PC-9 (cell line): ENCODE measurements at regions not wholly inside any gene's neighbourhood (a gene's known extent, or its start where the extent isn't known, plus 50 kb on each side); places are given as distances from the start of the nearest gene placed in this dataset.

Experiments used
- EZH2 ChIP-seq: fragments of 200-600 bp; sonication (generic); IDR thresholded peaks from 2 replicates; pipeline ENCODE4 v1.8.0; 2017; ENCODE audit warnings: antibody characterized with exemption, low read depth
- TF ChIP-seq, protein P1 (sequence below): fragments of 200-600 bp; sonication (generic); conservative IDR thresholded peaks from 2 replicates; pipeline ENCODE4 v1.6.1; 2017; ENCODE audit warnings: mixed run types, antibody characterized with exemption, mild to moderate bottlenecking, moderate library complexity

DNA sequence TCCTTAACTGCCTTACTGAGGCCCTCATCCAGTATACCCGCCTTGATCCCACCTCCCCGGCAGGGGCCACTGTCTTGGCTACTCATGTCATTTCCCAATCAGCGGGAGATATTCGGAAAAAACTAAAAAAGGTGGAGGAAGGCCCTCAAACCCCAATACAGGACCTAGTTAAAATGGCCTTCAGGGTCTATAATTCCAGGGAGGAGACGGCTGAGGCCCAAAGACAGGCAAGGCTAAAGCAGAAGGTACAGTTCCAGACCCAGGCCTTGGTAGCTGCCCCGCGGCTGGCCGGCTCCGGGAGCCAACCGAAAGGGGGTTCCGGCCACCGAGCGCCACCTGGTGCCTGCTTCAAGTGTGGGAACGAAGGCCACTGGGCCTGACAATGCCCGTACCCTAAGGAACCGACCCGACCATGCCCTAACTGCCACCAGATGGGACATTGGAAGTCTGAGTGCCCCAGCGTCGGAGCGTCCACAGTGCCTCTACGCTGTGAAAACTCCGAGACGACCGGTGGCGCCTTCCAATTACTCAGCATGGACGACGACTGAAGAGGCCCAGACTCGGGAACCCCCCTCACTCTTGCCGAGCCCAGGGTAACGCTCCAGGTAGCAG is 959.6 kb downstream of the RPA4 start:
- TF ChIP-seq, protein P1, sequence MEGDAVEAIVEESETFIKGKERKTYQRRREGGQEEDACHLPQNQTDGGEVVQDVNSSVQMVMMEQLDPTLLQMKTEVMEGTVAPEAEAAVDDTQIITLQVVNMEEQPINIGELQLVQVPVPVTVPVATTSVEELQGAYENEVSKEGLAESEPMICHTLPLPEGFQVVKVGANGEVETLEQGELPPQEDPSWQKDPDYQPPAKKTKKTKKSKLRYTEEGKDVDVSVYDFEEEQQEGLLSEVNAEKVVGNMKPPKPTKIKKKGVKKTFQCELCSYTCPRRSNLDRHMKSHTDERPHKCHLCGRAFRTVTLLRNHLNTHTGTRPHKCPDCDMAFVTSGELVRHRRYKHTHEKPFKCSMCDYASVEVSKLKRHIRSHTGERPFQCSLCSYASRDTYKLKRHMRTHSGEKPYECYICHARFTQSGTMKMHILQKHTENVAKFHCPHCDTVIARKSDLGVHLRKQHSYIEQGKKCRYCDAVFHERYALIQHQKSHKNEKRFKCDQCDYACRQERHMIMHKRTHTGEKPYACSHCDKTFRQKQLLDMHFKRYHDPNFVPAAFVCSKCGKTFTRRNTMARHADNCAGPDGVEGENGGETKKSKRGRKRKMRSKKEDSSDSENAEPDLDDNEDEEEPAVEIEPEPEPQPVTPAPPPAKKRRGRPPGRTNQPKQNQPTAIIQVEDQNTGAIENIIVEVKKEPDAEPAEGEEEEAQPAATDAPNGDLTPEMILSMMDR, result no peak
- no peak for TF ChIP-seq EZH2
